Lower leg skin (tissue), 3 donors: ENCODE measurements at regions not wholly inside any gene's neighbourhood (a gene's known extent, or its start where the extent isn't known, plus 50 kb on each side); places are given as distances from the start of the nearest gene placed in this dataset.

Source experiments
- CTCF ChIP-seq, 3 donors: fragments of 450-650 bp; IDR thresholded peaks; one replicate each; pipeline ENCODE4 v1.5.1; 2016; ENCODE audit warnings: antibody characterized with exemption in 3 of 3, mild to moderate bottlenecking in 3 of 3, moderate library complexity in 2 of 3
- POLR2A ChIP-seq, 2 donors: fragments of 450-650 bp; IDR thresholded peaks; one replicate each; pipeline ENCODE4 v1.6.1; 2016 to 2017; ENCODE audit warnings: antibody characterized with exemption in 2 of 2, mild to moderate bottlenecking in 1 of 2, moderate library complexity in 1 of 2

GRCh38 chr9:22279636-22280035, 167.0 kb upstream of the DMRTA1 start:
- TF ChIP-seq CTCF (IDR thresholded peaks at IDR 0.05) (no peak), POLR2A (IDR thresholded peaks at IDR 0.05) (no peak)
